Activated CD8-positive, alpha-beta T cell treated with anti-CD3 and anti-CD28 coated beads for 36 hours (primary cell): ENCODE measurements at regions not wholly inside any gene's neighbourhood (a gene's known extent, or its start where the extent isn't known, plus 50 kb on each side); places are given as distances from the start of the nearest gene placed in this dataset.

Source experiments
- ATAC-seq: fragments of 200-7000 bp; cut with Tn5 transposase; one replicate; pipeline ENCODE4 v1.10.0; 2021; ENCODE audit warnings: mild to moderate bottlenecking, moderate library complexity
- CTCF ChIA-PET: fragments of 350-600 bp; sonication (Branson Sonifier 250); formaldehyde crosslinking; loops from one replicate; lab custom pipeline; 2021; ENCODE audit warnings: antibody characterized with exemption; lab: Charles Lee
- POLR2A ChIA-PET: fragments of 350-600 bp; sonication (Branson Sonifier 250); formaldehyde crosslinking; loops from one replicate; lab custom pipeline; 2021; ENCODE audit warnings: antibody characterized with exemption; lab: Charles Lee
- DNase-seq: peaks from one replicate; pipeline ENCODE4 v3.0.0-alpha.2; 2020
- H3K27ac Mint-ChIP-seq: one replicate; pipeline ENCODE4 v1.8.0; 2021; ENCODE audit warnings: mild to moderate bottlenecking, mixed read lengths
- H3K27me3 Mint-ChIP-seq: one replicate; pipeline ENCODE4 v1.8.0; 2021; ENCODE audit warnings: mixed read lengths
- H3K36me3 Mint-ChIP-seq: one replicate; pipeline ENCODE4 v1.8.0; 2021; ENCODE audit warnings: low read depth, mixed read lengths
- H3K4me1 Mint-ChIP-seq: one replicate; pipeline ENCODE4 v1.8.0; 2021; ENCODE audit warnings: low read depth, mixed read lengths
- H3K4me3 Mint-ChIP-seq: one replicate; pipeline ENCODE4 v1.8.0; 2021; ENCODE audit warnings: mild to moderate bottlenecking, moderate library complexity, mixed read lengths
- H3K9me3 Mint-ChIP-seq: one replicate; pipeline ENCODE4 v1.8.0; 2021; ENCODE audit warnings: mixed read lengths
- intact Hi-C: fragments of 100-400 bp; cut with micrococcal nuclease; formaldehyde crosslinking; loops from one replicate; pipeline ENCODE4 v1.10.0; 2022
- TF ChIP-seq, protein P1 (sequence below): fragments of 200-600 bp; IDR thresholded peaks from one replicate; pipeline ENCODE4 v1.8.0; 2022; ENCODE audit warnings: antibody characterized with exemption, mild to moderate bottlenecking

DNA sequence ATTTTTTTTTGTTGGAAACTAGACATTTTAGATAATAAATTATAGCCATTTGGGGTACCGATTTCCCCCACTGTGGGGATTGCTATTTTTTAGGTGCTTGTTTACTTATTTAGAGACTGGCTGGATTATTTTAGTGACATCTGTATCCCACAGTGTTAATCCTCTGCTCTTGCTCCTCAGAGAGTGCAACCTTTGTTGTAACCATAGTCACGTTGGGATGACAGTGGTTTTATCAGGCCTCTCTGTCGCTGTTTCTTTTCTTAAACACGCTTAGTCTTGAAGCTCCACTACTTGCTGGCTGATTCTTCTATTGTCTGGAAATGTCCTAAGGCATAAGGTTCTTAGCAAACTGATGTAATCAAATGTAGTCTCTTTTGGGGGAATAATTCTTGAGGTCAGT, 451.6 kb upstream of the SEMA6D start:
- POLR2A ChIA-PET, result no interaction called here
- DNase-seq, result no peak
- Mint-ChIP-seq H3K27me3 (no peaks in the 10 kb centered on the region), H3K4me3 (no peak overlapping the region), H3K27ac (no peak overlapping the region), H3K9me3 (peaks cover 4% of the 10 kb centered on the region), H3K36me3 (no peaks in the 10 kb centered on the region), H3K4me1 (no peaks in the 10 kb centered on the region)
- intact Hi-C loops, result no loop called here
- TF ChIP-seq, protein P1, sequence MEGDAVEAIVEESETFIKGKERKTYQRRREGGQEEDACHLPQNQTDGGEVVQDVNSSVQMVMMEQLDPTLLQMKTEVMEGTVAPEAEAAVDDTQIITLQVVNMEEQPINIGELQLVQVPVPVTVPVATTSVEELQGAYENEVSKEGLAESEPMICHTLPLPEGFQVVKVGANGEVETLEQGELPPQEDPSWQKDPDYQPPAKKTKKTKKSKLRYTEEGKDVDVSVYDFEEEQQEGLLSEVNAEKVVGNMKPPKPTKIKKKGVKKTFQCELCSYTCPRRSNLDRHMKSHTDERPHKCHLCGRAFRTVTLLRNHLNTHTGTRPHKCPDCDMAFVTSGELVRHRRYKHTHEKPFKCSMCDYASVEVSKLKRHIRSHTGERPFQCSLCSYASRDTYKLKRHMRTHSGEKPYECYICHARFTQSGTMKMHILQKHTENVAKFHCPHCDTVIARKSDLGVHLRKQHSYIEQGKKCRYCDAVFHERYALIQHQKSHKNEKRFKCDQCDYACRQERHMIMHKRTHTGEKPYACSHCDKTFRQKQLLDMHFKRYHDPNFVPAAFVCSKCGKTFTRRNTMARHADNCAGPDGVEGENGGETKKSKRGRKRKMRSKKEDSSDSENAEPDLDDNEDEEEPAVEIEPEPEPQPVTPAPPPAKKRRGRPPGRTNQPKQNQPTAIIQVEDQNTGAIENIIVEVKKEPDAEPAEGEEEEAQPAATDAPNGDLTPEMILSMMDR, result no peak
- no peak for ATAC-seq
- CTCF ChIA-PET, result no interaction called here

DNA sequence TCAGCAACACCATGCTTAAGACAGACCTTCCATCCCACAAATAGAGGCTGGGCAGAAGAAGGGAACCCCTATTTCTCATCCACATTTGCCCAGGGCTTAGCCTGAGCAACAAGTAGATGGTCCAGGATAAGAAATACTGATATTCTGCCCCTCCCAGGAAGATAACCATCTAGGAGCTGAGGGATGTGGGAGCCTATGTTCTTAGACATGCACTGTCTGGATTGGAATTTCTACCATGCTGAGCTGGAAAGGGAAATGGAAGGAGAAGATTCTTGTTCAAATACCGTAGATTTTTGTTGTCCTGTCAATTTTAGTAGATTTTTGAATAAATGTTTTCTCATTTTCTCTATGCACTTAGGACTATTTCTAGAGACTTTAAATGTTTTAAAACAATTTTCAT, 450.7 kb upstream of the SEMA6D start:
- Mint-ChIP-seq H3K4me3 (no peak overlapping the region), H3K9me3 (peaks cover 4% of the 10 kb centered on the region), H3K27me3 (no peaks in the 10 kb centered on the region), H3K27ac (no peak overlapping the region), H3K4me1 (no peaks in the 10 kb centered on the region), H3K36me3 (no peaks in the 10 kb centered on the region)
- ATAC-seq (no peak), DNase-seq (no peak)
- ChIA-PET CTCF (no interaction called here), POLR2A (no interaction called here)
- TF ChIP-seq, protein P1, result no peak
- intact Hi-C loops, result no loop called here

DNA sequence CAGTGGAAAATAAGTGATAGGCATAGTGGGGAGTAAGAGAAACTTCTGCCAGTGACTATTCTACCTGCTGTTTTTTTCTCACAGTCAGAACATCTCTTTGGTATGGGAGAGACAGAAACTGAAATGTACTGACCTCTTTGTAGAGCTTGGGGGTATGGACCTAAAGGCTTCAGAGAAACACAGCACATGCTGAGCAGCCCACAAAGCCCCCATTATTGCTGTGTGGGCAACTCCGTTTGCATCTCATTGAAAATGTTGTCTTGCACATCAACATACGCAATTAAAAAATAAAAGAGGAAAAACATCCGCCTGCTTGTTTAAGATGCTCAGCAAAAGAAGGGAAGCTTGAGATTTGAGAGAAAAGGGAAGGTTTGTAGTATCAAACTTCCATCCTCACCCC, 443.4 kb upstream of the SEMA6D start:
- Mint-ChIP-seq H3K27ac (no peak overlapping the region), H3K4me1 (no peaks in the 10 kb centered on the region), H3K9me3 (peaks cover 7% of the 10 kb centered on the region), H3K4me3 (no peak overlapping the region), H3K27me3 (no peaks in the 10 kb centered on the region), H3K36me3 (no peaks in the 10 kb centered on the region)
- DNase-seq (no peak), ATAC-seq (no peak)
- intact Hi-C loops, result no loop called here
- CTCF ChIA-PET, result no interaction called here
- TF ChIP-seq, protein P1, result no peak
- POLR2A ChIA-PET, result no interaction called here

DNA sequence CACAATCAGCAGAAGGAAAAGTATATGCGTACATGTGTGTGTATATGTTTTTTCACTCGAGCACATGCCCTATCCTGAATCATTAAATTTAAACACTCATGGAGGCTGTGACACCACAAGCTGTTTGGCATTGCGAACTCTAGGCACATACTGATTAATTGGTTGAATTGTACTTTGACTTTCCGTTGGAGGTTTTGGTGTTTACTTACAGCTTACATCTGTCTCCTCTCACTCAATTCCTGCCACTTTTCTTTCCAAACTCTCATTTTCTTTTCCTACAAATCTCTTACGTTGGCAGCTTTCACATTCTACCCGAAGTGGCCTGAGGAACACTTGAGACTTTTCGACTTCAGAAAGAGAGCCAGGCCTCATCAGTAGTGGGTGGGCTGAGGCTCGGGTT, 434.1 kb upstream of the SEMA6D start:
- intact Hi-C loops, result no loop called here
- Mint-ChIP-seq H3K4me3 (no peak overlapping the region), H3K27ac (no peak overlapping the region), H3K36me3 (no peaks in the 10 kb centered on the region), H3K4me1 (no peaks in the 10 kb centered on the region), H3K27me3 (no peaks in the 10 kb centered on the region), H3K9me3 (peaks cover 5% of the 10 kb centered on the region)
- ATAC-seq, result no peak
- ChIA-PET POLR2A (no interaction called here), CTCF (no interaction called here)
- TF ChIP-seq, protein P1, result no peak
- no peak for DNase-seq

DNA sequence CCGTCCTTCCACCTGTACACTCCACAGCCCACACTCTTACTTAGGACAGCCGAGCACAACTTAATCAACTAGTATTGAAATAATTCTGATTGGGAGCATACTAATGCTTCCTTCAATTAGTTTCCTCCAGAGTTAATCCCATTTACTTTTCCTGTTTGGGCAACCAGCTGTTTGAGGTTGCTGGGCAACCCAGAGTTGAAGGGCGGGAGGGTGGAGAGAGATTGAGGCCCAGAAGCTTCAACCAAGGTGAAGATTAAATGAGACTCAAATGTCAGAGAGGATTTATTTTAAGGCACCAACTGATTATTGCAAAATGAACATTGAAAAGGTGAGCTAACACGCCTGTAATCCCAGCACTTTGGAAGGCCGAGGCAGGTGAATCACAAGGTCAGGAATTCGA, 428.5 kb upstream of the SEMA6D start:
- H3K27me3 Mint-ChIP-seq, result no peaks in the 10 kb centered on the region

More for the DNA sequence above, 428.5 kb upstream of the SEMA6D start:
- ATAC-seq (no peak), DNase-seq (no peak)
- H3K9me3 Mint-ChIP-seq, result peaks cover 3% of the 10 kb centered on the region
- intact Hi-C loops, result no loop called here
- no peaks in the 10 kb centered on the region for H3K36me3 Mint-ChIP-seq
- no peaks in the 10 kb centered on the region for H3K4me1 Mint-ChIP-seq
- ChIA-PET POLR2A (no interaction called here), CTCF (no interaction called here)
- no peak overlapping the region for H3K4me3 Mint-ChIP-seq
- TF ChIP-seq, protein P1, result no peak
- no peak overlapping the region for H3K27ac Mint-ChIP-seq
